K562 (cell line): ENCODE measurements at regions not wholly inside any gene's neighbourhood (a gene's known extent, or its start where the extent isn't known, plus 50 kb on each side); places are given as distances from the start of the nearest gene placed in this dataset.
A peak's percentile ranks its signal among the peaks of the same experiment; 100 is the strongest.
"Not testable (repeated sequence)": the region's sequence is repeated elsewhere in the genome, so short reads cannot be mapped to it uniquely, and the experiment has no call there.

Experiments
- ATAC-seq: fragments of 200-7000 bp; cut with Tn5 transposase; 3 replicates; pipeline ENCODE4 v1.9.1; 2020; ENCODE audit warnings: moderate library complexity
- BruUV-seq: library from RNA; stranded (reverse); fragments of 400-500 nt; replicated peaks from 2 replicates; lab custom pipeline; 2021; lab: Mats Ljungman, UMichigan
- CTCF ChIA-PET: fragments of 300-600 bp; formaldehyde crosslinking; extraction: SDS; loops from one replicate; lab custom pipeline; 2021; ENCODE audit warnings: low intra/inter-chr PET ratio; lab: Yijun Ruan, JAX
- POLR2A ChIA-PET: fragments of 300-600, 350-650 bp; sonication (Branson Sonifier 250); formaldehyde crosslinking; extraction: SDS; loops from one replicate; lab custom pipeline; 2021; ENCODE audit warnings: antibody characterized with exemption, inconsistent platforms; lab: Yijun Ruan, JAX
- DNase-seq, 4 experiments: peaks; one replicate each; pipeline versions ENCODE4 v3.0.0 to v3.0.0-alpha.2; 2011 to 2018; ENCODE audit warnings: low spot score in 3 of 4, mixed read lengths in 3 of 4; ENCODE audit errors: extremely low read depth in 1 of 4
- FAIRE-seq: peaks from 2 replicates; lab custom pipeline; 2011; peaks lifted over from hg19 to GRCh38; lab: Jason Lieb, UNC
- H2AFZ ChIP-seq: 2 replicates; pipeline ENCODE4 v1.6.0; 2011; ENCODE audit warnings: low read depth, low read length, control low read depth, inconsistent platforms
- H3K27ac ChIP-seq: fragments of 200-600 bp; 3 replicates; pipeline ENCODE4 v1.8.0; 2011; ENCODE audit warnings: low read depth, mild to moderate bottlenecking, control low read depth, inconsistent platforms, low read length, moderate library complexity, mixed read lengths; ENCODE audit errors: extremely low read depth
- H3K27me3 ChIP-seq, 2 experiments: fragments of 300-600 bp in 1 of 2; 2 replicates in 1 of 2; 3 replicates in 1 of 2; pipeline versions ENCODE4 v1.6.0 to v1.8.0; 2011; ENCODE audit warnings: inconsistent platforms in 2 of 2, low read length in 2 of 2, mild to moderate bottlenecking in 1 of 2, mixed read lengths in 1 of 2, moderate library complexity in 1 of 2; ENCODE audit not compliant: control insufficient read depth in 2 of 2, insufficient read depth in 2 of 2
- H3K36me3 ChIP-seq: fragments of 300-600 bp; 3 replicates; pipeline ENCODE4 v1.8.0; 2011; ENCODE audit warnings: mild to moderate bottlenecking, low read length, inconsistent platforms; ENCODE audit not compliant: control insufficient read depth, insufficient read depth
- H3K4me1 ChIP-seq, 2 experiments: fragments of 200-600 bp in 1 of 2; replicated peaks in 1 of 2; 2 replicates in 1 of 2; 3 replicates in 1 of 2; pipeline versions ENCODE4 v1.5.1 to v1.8.0; 2011; ENCODE audit warnings: inconsistent platforms in 2 of 2, low read length in 2 of 2, mild to moderate bottlenecking in 1 of 2, mixed read lengths in 1 of 2, moderate library complexity in 1 of 2; ENCODE audit not compliant: control insufficient read depth in 2 of 2, insufficient read depth in 2 of 2
- H3K4me2 ChIP-seq: 2 replicates; pipeline ENCODE4 v1.6.1; 2011; ENCODE audit warnings: low read length, control low read depth, inconsistent platforms, mixed read lengths; ENCODE audit not compliant: insufficient read depth
- H3K4me3 ChIP-seq: fragments of 200-600 bp; sonication (generic), shearing (Covaris generic); 2 replicates; pipeline ENCODE4 v1.5.1; 2016; ENCODE audit warnings: control low read depth, inconsistent platforms
- H3K79me2 ChIP-seq: fragments of 200-600 bp; 3 replicates; pipeline ENCODE4 v1.8.0; 2011; ENCODE audit warnings: low read length, inconsistent platforms; ENCODE audit not compliant: control insufficient read depth, insufficient read depth
- H3K9ac ChIP-seq, 2 experiments: 2 replicates each; pipeline versions ENCODE4 v1.6.0 to v1.6.1; 2011; ENCODE audit warnings: low read depth in 2 of 2, low read length in 2 of 2, control low read depth in 1 of 2, inconsistent platforms in 1 of 2, mild to moderate bottlenecking in 1 of 2, mixed read lengths in 1 of 2; ENCODE audit not compliant: insufficient read depth in 1 of 2
- H3K9me1 ChIP-seq: one replicate; pipeline ENCODE4 v1.6.0; 2011; ENCODE audit warnings: inconsistent platforms, mild to moderate bottlenecking, low read length, moderate library complexity; ENCODE audit not compliant: control insufficient read depth, insufficient read depth
- H3K9me3 ChIP-seq: replicated peaks from 2 replicates; pipeline ENCODE4 v1.5.1; 2011; ENCODE audit warnings: low read depth, low read length, inconsistent platforms; ENCODE audit not compliant: control insufficient read depth, insufficient read depth
- H4K20me1 ChIP-seq: replicated peaks from 2 replicates; pipeline ENCODE4 v1.6.1; 2011; ENCODE audit warnings: low read length, inconsistent platforms, mixed read lengths; ENCODE audit not compliant: control insufficient read depth, insufficient read depth
- ARID1B ChIP-seq: fragments of 450-650 bp; IDR thresholded peaks from 2 replicates; pipeline ENCODE4 v1.6.1; 2016; ENCODE audit warnings: antibody characterized with exemption, mild to moderate bottlenecking, inconsistent platforms
- FOXA3 ChIP-seq, 2 experiments: fragments of 450-650 bp in 1 of 2; sonication (generic) in 1 of 2; formaldehyde crosslinking; IDR thresholded peaks in 1 of 2; conservative IDR thresholded peaks in 1 of 2; 2 replicates each; pipeline versions ENCODE4 v1.4.0 to v1.8.0; 2020 to 2022; ENCODE audit warnings: mild to moderate bottlenecking in 2 of 2, missing genetic modification reagents in 1 of 2
- FOXK2 ChIP-seq, 2 experiments: fragments of 450-650 bp; IDR thresholded peaks in 1 of 2; conservative IDR thresholded peaks in 1 of 2; 2 replicates each; pipeline ENCODE4 v1.6.1; 2016; ENCODE audit warnings: low read depth in 2 of 2, mild to moderate bottlenecking in 1 of 2
- HDAC1 ChIP-seq, 2 experiments: fragments of 450-650 bp; IDR thresholded peaks; 2 replicates each; pipeline ENCODE4 v1.6.1; 2016 to 2017; ENCODE audit warnings: inconsistent platforms in 1 of 2, mild to moderate bottlenecking in 1 of 2, moderate library complexity in 1 of 2
- LEF1 ChIP-seq: fragments of 450-650 bp; IDR thresholded peaks from 2 replicates; pipeline ENCODE4 v1.6.1; 2016; ENCODE audit warnings: mild to moderate bottlenecking
- NRF1 ChIP-seq, 2 experiments: fragments of 450-650 bp; IDR thresholded peaks in 1 of 2; conservative IDR thresholded peaks in 1 of 2; 2 replicates each; pipeline ENCODE4 v1.6.1; 2014; ENCODE audit warnings: mild to moderate bottlenecking in 2 of 2
- OTX1 ChIP-seq: fragments of 450-650 bp; formaldehyde crosslinking; IDR thresholded peaks from 2 replicates; pipeline ENCODE4 v1.4.0; 2022; ENCODE audit warnings: mild to moderate bottlenecking
- SMARCE1 ChIP-seq: fragments of 450-650 bp; IDR thresholded peaks from 2 replicates; pipeline ENCODE4 v1.7.1; 2016; ENCODE audit warnings: mild to moderate bottlenecking
- SUPT5H ChIP-seq: fragments of 450-650 bp; IDR thresholded peaks from 2 replicates; pipeline ENCODE4 v1.6.1; 2016
- TAF7 ChIP-seq: fragments of 450-650 bp; IDR thresholded peaks from 2 replicates; pipeline ENCODE4 v1.6.1; 2016; ENCODE audit warnings: missing genetic modification characterization, missing compliant biosample characterization
- TAF9B ChIP-seq: fragments of 450-650 bp; IDR thresholded peaks from 2 replicates; pipeline ENCODE4 v1.6.1; 2018; ENCODE audit warnings: mild to moderate bottlenecking; ENCODE audit not compliant: partially characterized antibody
- ZNF436 ChIP-seq: fragments of 250-450, 450-650 bp; sonication (Bioruptor Pico); formaldehyde crosslinking; IDR thresholded peaks from 2 replicates; pipeline ENCODE4 v1.7.0; 2020; ENCODE audit warnings: mild to moderate bottlenecking
- WGBS: fragments of 100-300 bp; shearing (Covaris generic); methylation state at CpG from one replicate; pipeline ENCODE4 v1.1.6; 2016; ENCODE audit warnings: low coverage, mixed read lengths; ENCODE audit not compliant: insufficient coverage; ENCODE audit errors: missing lambda C conversion rate; 5-methylcytosine and 5-hydroxymethylcytosine counted together
- in situ Hi-C: fragments of 300-500 bp; cut with MboI; formaldehyde crosslinking; loops from 4 replicates; pipeline ENCODE4 v1.15.0; 2018; ENCODE audit warnings: inconsistent platforms, mixed read lengths
- intact Hi-C: fragments of 100-400 bp; cut with micrococcal nuclease; formaldehyde crosslinking; loops from 2 replicates; pipeline ENCODE4 v1.14.2; 2022
- TF ChIP-seq, protein P1 (sequence below): fragments of 250-450 bp; sonication (Bioruptor Pico); IDR thresholded peaks from 2 replicates; pipeline ENCODE4 v1.8.0; 2022; ENCODE audit warnings: inconsistent platforms
- TF ChIP-seq, protein P2 (sequence below), 2 experiments: fragments of 450-650 bp; conservative IDR thresholded peaks; 2 replicates each; pipeline ENCODE4 v1.6.1; 2017; ENCODE audit warnings: mild to moderate bottlenecking in 2 of 2, moderate library complexity in 2 of 2

GRCh38 chr4:15173251-15173650 lies 171.0 kb downstream of the CPEB2 start:
- Histone ChIP-seq H2AFZ (peak overlapping the region; percentile 91), H3K27ac (no peak overlapping the region), H3K27me3 (no peaks in the 10 kb centered on the region), H3K9ac (no peak overlapping the region), H3K4me1 (peaks cover 0 to 3% of the 10 kb centered on the region in 2 experiments; a peak in 2 of 5 replicates), H3K36me3 (no peaks in the 10 kb centered on the region), H3K4me3 (no peak overlapping the region), H3K4me2 (peak overlapping the region; percentile 60), H3K9me3 (peaks cover 6% of the 10 kb centered on the region; the same call in 1 of the 2 replicates), H4K20me1 (no peaks in the 10 kb centered on the region), H3K79me2 (no peaks in the 10 kb centered on the region), H3K9me1 (no peaks in the 10 kb centered on the region)
- BruUV-seq: no TSS peak
- ATAC-seq (peak; percentile 21; the same call in 1 of the 3 replicates), DNase-seq (no peak), FAIRE-seq (no peak)
- 43% methylated on average over 4 of the region's 4 CpGs for WGBS
- POLR2A ChIA-PET: no interaction called here
- TF ChIP-seq, protein P1, sequence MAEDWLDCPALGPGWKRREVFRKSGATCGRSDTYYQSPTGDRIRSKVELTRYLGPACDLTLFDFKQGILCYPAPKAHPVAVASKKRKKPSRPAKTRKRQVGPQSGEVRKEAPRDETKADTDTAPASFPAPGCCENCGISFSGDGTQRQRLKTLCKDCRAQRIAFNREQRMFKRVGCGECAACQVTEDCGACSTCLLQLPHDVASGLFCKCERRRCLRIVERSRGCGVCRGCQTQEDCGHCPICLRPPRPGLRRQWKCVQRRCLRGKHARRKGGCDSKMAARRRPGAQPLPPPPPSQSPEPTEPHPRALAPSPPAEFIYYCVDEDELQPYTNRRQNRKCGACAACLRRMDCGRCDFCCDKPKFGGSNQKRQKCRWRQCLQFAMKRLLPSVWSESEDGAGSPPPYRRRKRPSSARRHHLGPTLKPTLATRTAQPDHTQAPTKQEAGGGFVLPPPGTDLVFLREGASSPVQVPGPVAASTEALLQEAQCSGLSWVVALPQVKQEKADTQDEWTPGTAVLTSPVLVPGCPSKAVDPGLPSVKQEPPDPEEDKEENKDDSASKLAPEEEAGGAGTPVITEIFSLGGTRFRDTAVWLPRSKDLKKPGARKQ (CRISPR knock-in tag): no peak
- no peak for TF ChIP-seq OTX1 (CRISPR knock-in tag)
- no peak for TF ChIP-seq ZNF436 (CRISPR knock-in tag)
- CTCF ChIA-PET: no interaction called here
- intact Hi-C loops: no loop called here
- in situ Hi-C loops: no loop called here

DNA sequence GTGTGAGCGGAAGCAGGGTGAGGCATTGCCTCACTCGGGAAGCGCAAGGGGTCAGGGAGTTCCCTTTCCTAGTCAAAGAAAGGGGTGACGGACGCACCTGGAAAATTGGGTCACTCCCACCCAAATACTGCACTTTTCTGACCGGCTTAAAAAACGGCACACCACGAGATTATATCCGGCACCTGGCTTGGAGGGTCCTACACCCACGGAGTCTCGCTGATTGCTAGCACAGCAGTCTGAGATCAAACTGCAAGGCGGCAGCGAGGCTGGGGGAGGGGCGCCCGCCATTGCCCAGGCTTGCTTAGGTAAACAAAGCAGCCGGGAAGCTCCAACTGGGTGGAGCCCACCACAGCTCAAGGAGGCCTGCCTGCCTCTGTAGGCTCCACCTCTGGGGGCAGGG lies 171.9 kb downstream of the CPEB2 start:
- FAIRE-seq, CTCF ChIA-PET, H3K36me3 ChIP-seq, H3K79me2 ChIP-seq, POLR2A ChIA-PET, H3K9ac ChIP-seq, H3K4me1 ChIP-seq, in situ Hi-C loops, BruUV-seq, H4K20me1 ChIP-seq, H3K4me3 ChIP-seq, H3K9me1 ChIP-seq, intact Hi-C loops, H3K27ac ChIP-seq, H3K9me3 ChIP-seq, H3K27me3 ChIP-seq, DNase-seq, ATAC-seq: not testable (repeated sequence)
- peak overlapping the region; percentile 60 for H3K4me2 ChIP-seq
- peak overlapping the region; percentile 91 for H2AFZ ChIP-seq
- WGBS: 12% methylated on average over 9 of the region's 16 CpGs
- TF ChIP-seq LEF1: peak; percentile 45; the same call in 1 of the 2 replicates
- peak in 1 of 2 experiments; percentile 80; a peak in 2 of 4 replicates for TF ChIP-seq FOXA3 (CRISPR knock-in tag; conservative IDR thresholded peaks at IDR 0.05 in 1 of 2, IDR thresholded peaks at IDR 0.05 in 1 of 2)
- TF ChIP-seq ARID1B: peak; percentile 22; the same call in 1 of the 2 replicates
- TF ChIP-seq, protein P2, sequence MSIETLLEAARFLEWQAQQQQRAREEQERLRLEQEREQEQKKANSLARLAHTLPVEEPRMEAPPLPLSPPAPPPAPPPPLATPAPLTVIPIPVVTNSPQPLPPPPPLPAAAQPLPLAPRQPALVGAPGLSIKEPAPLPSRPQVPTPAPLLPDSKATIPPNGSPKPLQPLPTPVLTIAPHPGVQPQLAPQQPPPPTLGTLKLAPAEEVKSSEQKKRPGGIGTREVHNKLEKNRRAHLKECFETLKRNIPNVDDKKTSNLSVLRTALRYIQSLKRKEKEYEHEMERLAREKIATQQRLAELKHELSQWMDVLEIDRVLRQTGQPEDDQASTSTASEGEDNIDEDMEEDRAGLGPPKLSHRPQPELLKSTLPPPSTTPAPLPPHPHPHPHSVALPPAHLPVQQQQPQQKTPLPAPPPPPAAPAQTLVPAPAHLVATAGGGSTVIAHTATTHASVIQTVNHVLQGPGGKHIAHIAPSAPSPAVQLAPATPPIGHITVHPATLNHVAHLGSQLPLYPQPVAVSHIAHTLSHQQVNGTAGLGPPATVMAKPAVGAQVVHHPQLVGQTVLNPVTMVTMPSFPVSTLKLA (conservative IDR thresholded peaks at IDR 0.05): peak in 1 of 2 experiments; percentile 60; a peak in 2 of 4 replicates
- peak; percentile 50 for TF ChIP-seq TAF9B
- peak; percentile 31; the same call in 1 of the 2 replicates for TF ChIP-seq SMARCE1
- TF ChIP-seq FOXK2 (conservative IDR thresholded peaks at IDR 0.05 in 1 of 2, IDR thresholded peaks at IDR 0.05 in 1 of 2; ENCODE audit: low read depth in 2 of 2): peak; percentile 83; a peak in 3 of 4 replicates
- TF ChIP-seq TAF7 (tag): peak; percentile 65; the same call in 1 of the 2 replicates
- TF ChIP-seq SUPT5H: 0 out of 2 replicates have a peak, but pooled peaks have one; percentile 28
- 0 out of 4 replicates have a peak, but pooled peaks of 1 of the 2 experiments have one; percentile 20 for TF ChIP-seq NRF1 (conservative IDR thresholded peaks at IDR 0.05 in 1 of 2, IDR thresholded peaks at IDR 0.05 in 1 of 2)
- 0 out of 4 replicates have a peak, but pooled peaks of 1 of the 2 experiments have one; percentile 34 for TF ChIP-seq HDAC1 (IDR thresholded peaks at IDR 0.05)
